OCI-LY1 (cell line): ENCODE measurements at regions not wholly inside any gene's neighbourhood (a gene's known extent, or its start where the extent isn't known, plus 50 kb on each side); places are given as distances from the start of the nearest gene placed in this dataset.

Source experiments
- H2AFZ ChIP-seq: fragments of 200-600 bp; sonication (generic), shearing (Covaris generic); 2 replicates; pipeline ENCODE4 v1.6.0; 2014; ENCODE audit warnings: antibody characterized with exemption, mild to moderate bottlenecking, low read length
- H3F3A ChIP-seq: fragments of 200-600 bp; sonication (generic), shearing (Covaris generic); 2 replicates; pipeline ENCODE4 v1.6.0; 2014; ENCODE audit warnings: mild to moderate bottlenecking, antibody characterized with exemption, low read length, moderate library complexity; ENCODE audit not compliant: insufficient read depth
- H3K27ac ChIP-seq: fragments of 200-600 bp; sonication (generic); 2 replicates; pipeline ENCODE4 v1.5.1; 2014; ENCODE audit warnings: low read length, mixed run types, mild to moderate bottlenecking, low read depth; ENCODE audit not compliant: poor library complexity, severe bottlenecking
- H3K27me3 ChIP-seq: fragments of 200-600 bp; sonication (generic); 2 replicates; pipeline ENCODE4 v1.6.0; 2014; ENCODE audit warnings: antibody characterized with exemption, mild to moderate bottlenecking, low read length, moderate library complexity; ENCODE audit not compliant: insufficient read depth
- H3K36me3 ChIP-seq: fragments of 200-600 bp; sonication (generic); 2 replicates; pipeline ENCODE4 v1.6.1; 2014; ENCODE audit warnings: mild to moderate bottlenecking, antibody characterized with exemption, low read length, moderate library complexity, mixed read lengths; ENCODE audit not compliant: insufficient read depth
- H3K4me1 ChIP-seq: fragments of 200-600 bp; sonication (generic); 2 replicates; pipeline ENCODE4 v1.5.1; 2014; ENCODE audit warnings: mild to moderate bottlenecking, low read length, moderate library complexity; ENCODE audit not compliant: insufficient read depth, severe bottlenecking
- H3K4me2 ChIP-seq: fragments of 200-600 bp; sonication (generic), shearing (Covaris generic); 2 replicates; pipeline ENCODE4 v1.6.1; 2014; ENCODE audit warnings: low read length
- H3K4me3 ChIP-seq: fragments of 200-600 bp; sonication (generic); 2 replicates; pipeline ENCODE4 v1.5.1; 2014; ENCODE audit warnings: low read length, low read depth, mild to moderate bottlenecking, mixed read lengths; ENCODE audit not compliant: poor library complexity, severe bottlenecking
- H3K79me2 ChIP-seq: fragments of 200-600 bp; shearing (Covaris generic); 2 replicates; pipeline ENCODE4 v1.6.1; 2016; ENCODE audit warnings: mixed run types, low read length, mixed read lengths; ENCODE audit not compliant: insufficient read depth
- H3K9ac ChIP-seq: fragments of 200-600 bp; sonication (generic), shearing (Covaris generic); 2 replicates; pipeline ENCODE4 v1.6.1; 2014; ENCODE audit warnings: mild to moderate bottlenecking, low read length, mixed read lengths
- H3K9me2 ChIP-seq: fragments of 200-600 bp; sonication (generic), shearing (Covaris generic); 2 replicates; pipeline ENCODE4 v1.6.1; 2014; ENCODE audit warnings: low read depth, mild to moderate bottlenecking, low read length, mixed read lengths
- H3K9me3 ChIP-seq: fragments of 200-600 bp; shearing (Covaris generic); 2 replicates; pipeline ENCODE4 v1.6.1; 2014; ENCODE audit warnings: low read length, mixed read lengths
- H4K20me1 ChIP-seq: fragments of 200-600 bp; sonication (generic), shearing (Covaris generic); 2 replicates; pipeline ENCODE4 v1.6.0; 2016; ENCODE audit warnings: mild to moderate bottlenecking, low read length; ENCODE audit not compliant: insufficient read depth
- EZH2 ChIP-seq: fragments of 200-600 bp; sonication (generic), shearing (Covaris generic); IDR thresholded peaks from 2 replicates; pipeline ENCODE4 v1.8.0; 2017; ENCODE audit warnings: borderline replicate concordance, mixed run types, mild to moderate bottlenecking, antibody characterized with exemption, low read length, moderate library complexity, mixed read lengths
- TF ChIP-seq, protein P1 (sequence below): fragments of 200-600 bp; sonication (generic), shearing (Covaris generic); IDR thresholded peaks from 2 replicates; pipeline ENCODE4 v1.5.1; 2017; ENCODE audit warnings: mild to moderate bottlenecking, antibody characterized with exemption, low read length, moderate library complexity, mixed read lengths

GRCh38 chr11:15541079-15541478, 426.4 kb downstream of the INSC start:
- H3K9ac ChIP-seq: no peak overlapping the region

GRCh38 chr11:15544353-15544752, 429.6 kb downstream of the INSC start:
- H3K9ac ChIP-seq: no peak overlapping the region
- H3K79me2 ChIP-seq: no peaks in the 10 kb centered on the region
- no peaks in the 10 kb centered on the region for H3K36me3 ChIP-seq
- H3K4me3 ChIP-seq: no peak overlapping the region
- no peaks in the 10 kb centered on the region for H3F3A ChIP-seq
- no peaks in the 10 kb centered on the region for H3K4me1 ChIP-seq
- H3K4me2 ChIP-seq: no peak overlapping the region
- no peaks in the 10 kb centered on the region for H4K20me1 ChIP-seq
- H3K9me2 ChIP-seq: no peaks in the 10 kb centered on the region
- TF ChIP-seq, protein P1, sequence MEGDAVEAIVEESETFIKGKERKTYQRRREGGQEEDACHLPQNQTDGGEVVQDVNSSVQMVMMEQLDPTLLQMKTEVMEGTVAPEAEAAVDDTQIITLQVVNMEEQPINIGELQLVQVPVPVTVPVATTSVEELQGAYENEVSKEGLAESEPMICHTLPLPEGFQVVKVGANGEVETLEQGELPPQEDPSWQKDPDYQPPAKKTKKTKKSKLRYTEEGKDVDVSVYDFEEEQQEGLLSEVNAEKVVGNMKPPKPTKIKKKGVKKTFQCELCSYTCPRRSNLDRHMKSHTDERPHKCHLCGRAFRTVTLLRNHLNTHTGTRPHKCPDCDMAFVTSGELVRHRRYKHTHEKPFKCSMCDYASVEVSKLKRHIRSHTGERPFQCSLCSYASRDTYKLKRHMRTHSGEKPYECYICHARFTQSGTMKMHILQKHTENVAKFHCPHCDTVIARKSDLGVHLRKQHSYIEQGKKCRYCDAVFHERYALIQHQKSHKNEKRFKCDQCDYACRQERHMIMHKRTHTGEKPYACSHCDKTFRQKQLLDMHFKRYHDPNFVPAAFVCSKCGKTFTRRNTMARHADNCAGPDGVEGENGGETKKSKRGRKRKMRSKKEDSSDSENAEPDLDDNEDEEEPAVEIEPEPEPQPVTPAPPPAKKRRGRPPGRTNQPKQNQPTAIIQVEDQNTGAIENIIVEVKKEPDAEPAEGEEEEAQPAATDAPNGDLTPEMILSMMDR: no peak
- TF ChIP-seq EZH2: no peak
- no peak overlapping the region for H2AFZ ChIP-seq
- no peak overlapping the region for H3K27ac ChIP-seq
- H3K27me3 ChIP-seq: no peaks in the 10 kb centered on the region
- H3K9me3 ChIP-seq: no peaks in the 10 kb centered on the region

More at GRCh38 chr11:15541079-15541478, 426.4 kb downstream of the INSC start:
- TF ChIP-seq, protein P1: no peak
- no peak for TF ChIP-seq EZH2
- H3K4me3 ChIP-seq: no peak overlapping the region
- H3K4me2 ChIP-seq: no peak overlapping the region
- H3K9me2 ChIP-seq: no peaks in the 10 kb centered on the region
- H3K79me2 ChIP-seq: no peaks in the 10 kb centered on the region
- H3K4me1 ChIP-seq: no peaks in the 10 kb centered on the region
- H3K36me3 ChIP-seq: no peaks in the 10 kb centered on the region
- no peak overlapping the region for H2AFZ ChIP-seq
- H3K9me3 ChIP-seq: no peaks in the 10 kb centered on the region
- H3F3A ChIP-seq: no peaks in the 10 kb centered on the region
- no peak overlapping the region for H3K27ac ChIP-seq
- H3K27me3 ChIP-seq: no peaks in the 10 kb centered on the region
- no peaks in the 10 kb centered on the region for H4K20me1 ChIP-seq

- Histone ChIP-seq H3K4me1 (no peaks in the 10 kb centered on the region), H3F3A (no peaks in the 10 kb centered on the region), H3K27me3 (no peaks in the 10 kb centered on the region), H3K9me3 (no peaks in the 10 kb centered on the region), H3K79me2 (no peaks in the 10 kb centered on the region), H3K9ac (no peak overlapping the region), H3K9me2 (no peaks in the 10 kb centered on the region), H3K36me3 (no peaks in the 10 kb centered on the region), H2AFZ (no peak overlapping the region), H3K4me3 (no peak overlapping the region), H3K4me2 (no peak overlapping the region), H4K20me1 (no peaks in the 10 kb centered on the region), H3K27ac (no peak overlapping the region)
- TF ChIP-seq EZH2: no peak
Measured at GRCh38 chr11:15547685-15548084, 433.0 kb downstream of the INSC start.
